Hepatocyte (in vitro differentiated cells): ENCODE measurements at regions not wholly inside any gene's neighbourhood (a gene's known extent, or its start where the extent isn't known, plus 50 kb on each side); places are given as distances from the start of the nearest gene placed in this dataset.

Experiments
- DNase-seq: peaks from one replicate; pipeline ENCODE4 v3.0.0-alpha.2; 2016; ENCODE audit warnings: low spot score
- H2AFZ ChIP-seq: fragments of 200-600 bp; sonication (generic); 2 replicates; pipeline ENCODE4 v1.6.0; 2016; ENCODE audit warnings: antibody characterized with exemption, mild to moderate bottlenecking
- H3K27ac ChIP-seq: fragments of 200-600 bp; sonication (generic); 2 replicates; pipeline ENCODE4 v1.5.1; 2016; ENCODE audit warnings: mild to moderate bottlenecking
- H3K27me3 ChIP-seq: fragments of 200-600 bp; sonication (generic); 2 replicates; pipeline ENCODE4 v1.6.1; 2016
- H3K36me3 ChIP-seq: fragments of 200-600 bp; sonication (generic); replicated peaks from 2 replicates; pipeline ENCODE4 v1.5.1; 2016; ENCODE audit warnings: low read depth; ENCODE audit not compliant: insufficient read depth
- H3K4me1 ChIP-seq: fragments of 200-600 bp; sonication (generic); 2 replicates; pipeline ENCODE4 v1.5.1; 2016; ENCODE audit warnings: mild to moderate bottlenecking, moderate library complexity; ENCODE audit not compliant: insufficient read depth
- H3K4me2 ChIP-seq: fragments of 200-600 bp; sonication (generic); 2 replicates; pipeline ENCODE4 v1.6.0; 2016
- H3K4me3 ChIP-seq: fragments of 200-600 bp; sonication (generic); 2 replicates; pipeline ENCODE4 v1.5.1; 2016; ENCODE audit warnings: mild to moderate bottlenecking
- H3K79me2 ChIP-seq: fragments of 200-600 bp; sonication (generic); 2 replicates; pipeline ENCODE4 v1.6.0; 2017; ENCODE audit warnings: mild to moderate bottlenecking
- H3K9me2 ChIP-seq: fragments of 200-600 bp; sonication (generic); replicated peaks from 2 replicates; pipeline ENCODE4 v1.6.0; 2017; ENCODE audit warnings: mild to moderate bottlenecking; ENCODE audit not compliant: insufficient read depth
- H3K9me3 ChIP-seq: fragments of 200-600 bp; sonication (generic); 2 replicates; pipeline ENCODE4 v1.5.1; 2016; ENCODE audit warnings: low read depth, mild to moderate bottlenecking
- H4K20me1 ChIP-seq: fragments of 200-600 bp; sonication (generic); 2 replicates; pipeline ENCODE4 v1.6.0; 2016; ENCODE audit warnings: mild to moderate bottlenecking; ENCODE audit not compliant: insufficient read depth, poor library complexity, severe bottlenecking
- CTCF ChIP-seq: fragments of 200-600 bp; sonication (generic); IDR thresholded peaks from 2 replicates; pipeline ENCODE4 v1.5.1; 2016; ENCODE audit warnings: antibody characterized with exemption, mild to moderate bottlenecking; ENCODE audit not compliant: poor library complexity
- EZH2 ChIP-seq: fragments of 200-600 bp; sonication (generic); IDR thresholded peaks from 2 replicates; pipeline ENCODE4 v1.6.1; 2016; ENCODE audit warnings: antibody characterized with exemption, mild to moderate bottlenecking, borderline replicate concordance
- EZH2phosphoT487 ChIP-seq: fragments of 200-600 bp; sonication (generic); IDR thresholded peaks from one replicate; pipeline ENCODE4 v1.6.1; 2018; ENCODE audit warnings: antibody characterized with exemption, mild to moderate bottlenecking, low read depth, moderate library complexity; ENCODE audit not compliant: unreplicated experiment, severe bottlenecking
- WGBS: methylation state at CpG from one replicate; pipeline ENCODE4 v1.1.6; 2016; ENCODE audit warnings: low lambda C conversion rate; ENCODE audit errors: missing lambda C conversion rate; 5-methylcytosine and 5-hydroxymethylcytosine counted together

GRCh38 chr3:101149707-101150106 is 156.5 kb upstream of the ABI3BP start:
- DNase-seq: no peak
- H3K27ac ChIP-seq: no peak overlapping the region
- H3K4me1 ChIP-seq: no peaks in the 10 kb centered on the region
- H3K9me3 ChIP-seq: no peaks in the 10 kb centered on the region
- H4K20me1 ChIP-seq: no peaks in the 10 kb centered on the region
- 94% methylated on average over 2 of the region's 2 CpGs for WGBS
- H3K27me3 ChIP-seq: no peaks in the 10 kb centered on the region
- no peaks in the 10 kb centered on the region for H3K36me3 ChIP-seq
- H3K79me2 ChIP-seq: no peaks in the 10 kb centered on the region
- TF ChIP-seq CTCF (no peak), EZH2phosphoT487 (no peak), EZH2 (no peak)
- no peak overlapping the region for H2AFZ ChIP-seq
- H3K4me3 ChIP-seq: no peak overlapping the region
- no peaks in the 10 kb centered on the region for H3K9me2 ChIP-seq
- no peak overlapping the region for H3K4me2 ChIP-seq

GRCh38 chr3:101149251-101149650 is 156.0 kb upstream of the ABI3BP start:
- H3K4me3 ChIP-seq: no peak overlapping the region
- H2AFZ ChIP-seq: no peak overlapping the region
- 70% methylated on average over 1 of the region's 1 CpG for WGBS
- no peaks in the 10 kb centered on the region for H3K36me3 ChIP-seq
- no peaks in the 10 kb centered on the region for H3K9me3 ChIP-seq
- no peaks in the 10 kb centered on the region for H3K9me2 ChIP-seq
- no peaks in the 10 kb centered on the region for H3K27me3 ChIP-seq
- H4K20me1 ChIP-seq: no peaks in the 10 kb centered on the region
- H3K79me2 ChIP-seq: no peaks in the 10 kb centered on the region
- no peak for TF ChIP-seq CTCF
- TF ChIP-seq EZH2phosphoT487: no peak
- no peak for TF ChIP-seq EZH2
- no peaks in the 10 kb centered on the region for H3K4me1 ChIP-seq
- H3K27ac ChIP-seq: no peak overlapping the region
- DNase-seq: no peak
- no peak overlapping the region for H3K4me2 ChIP-seq

- Histone ChIP-seq H2AFZ (no peak overlapping the region), H3K79me2 (no peaks in the 10 kb centered on the region), H3K36me3 (no peaks in the 10 kb centered on the region), H3K4me3 (no peak overlapping the region), H3K9me2 (no peaks in the 10 kb centered on the region), H4K20me1 (no peaks in the 10 kb centered on the region), H3K4me2 (no peak overlapping the region), H3K27ac (no peak overlapping the region), H3K27me3 (no peaks in the 10 kb centered on the region), H3K4me1 (peaks cover 3% of the 10 kb centered on the region), H3K9me3 (no peaks in the 10 kb centered on the region)
- DNase-seq: no peak
- TF ChIP-seq CTCF (no peak), EZH2 (no peak), EZH2phosphoT487 (no peak)
- 84% methylated on average over 3 of the region's 3 CpGs for WGBS
Measured at GRCh38 chr3:101148001-101148400, 154.8 kb upstream of the ABI3BP start.

- 84% methylated on average over 2 of the region's 2 CpGs for WGBS
- no peaks in the 10 kb centered on the region for H3K9me2 ChIP-seq
- no peak for TF ChIP-seq EZH2
- no peak for TF ChIP-seq CTCF
- no peak for TF ChIP-seq EZH2phosphoT487
Measured at GRCh38 chr3:101146946-101147345, 153.7 kb upstream of the ABI3BP start.

More at GRCh38 chr3:101146946-101147345, 153.7 kb upstream of the ABI3BP start:
- Histone ChIP-seq H4K20me1 (no peaks in the 10 kb centered on the region), H3K36me3 (no peaks in the 10 kb centered on the region), H3K4me2 (no peak overlapping the region), H3K4me1 (peaks cover 3% of the 10 kb centered on the region), H3K4me3 (no peak overlapping the region), H3K27ac (no peak overlapping the region), H3K9me3 (no peaks in the 10 kb centered on the region), H3K79me2 (no peaks in the 10 kb centered on the region), H2AFZ (no peak overlapping the region), H3K27me3 (no peaks in the 10 kb centered on the region)
- DNase-seq: no peak
